ENCODE measurements at regions not wholly inside any gene's neighbourhood (a gene's known extent, or its start where the extent isn't known, plus 50 kb on each side); places are given as distances from the start of the nearest gene placed in this dataset.

DNA sequence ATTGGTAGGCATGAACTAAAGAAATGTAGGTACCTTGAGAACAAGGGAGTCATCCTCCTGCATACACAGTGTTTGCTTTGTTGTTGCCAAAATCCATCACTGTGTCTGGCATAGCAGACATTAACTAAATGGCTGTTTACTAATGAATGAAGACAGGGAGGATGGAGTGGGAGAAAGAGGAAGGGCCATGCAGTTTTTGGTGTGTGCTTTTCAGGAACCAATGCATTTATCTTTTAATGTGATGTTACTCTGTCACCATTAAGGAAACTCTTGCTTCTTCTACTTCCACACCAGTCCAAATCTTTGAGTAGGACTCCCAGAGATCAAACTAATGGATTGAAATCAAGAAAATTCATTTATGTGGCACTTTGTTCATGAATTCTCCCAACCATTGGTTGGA, 55.6 kb upstream of the DUSP10 start:
- no peak for DNase-seq

DNA sequence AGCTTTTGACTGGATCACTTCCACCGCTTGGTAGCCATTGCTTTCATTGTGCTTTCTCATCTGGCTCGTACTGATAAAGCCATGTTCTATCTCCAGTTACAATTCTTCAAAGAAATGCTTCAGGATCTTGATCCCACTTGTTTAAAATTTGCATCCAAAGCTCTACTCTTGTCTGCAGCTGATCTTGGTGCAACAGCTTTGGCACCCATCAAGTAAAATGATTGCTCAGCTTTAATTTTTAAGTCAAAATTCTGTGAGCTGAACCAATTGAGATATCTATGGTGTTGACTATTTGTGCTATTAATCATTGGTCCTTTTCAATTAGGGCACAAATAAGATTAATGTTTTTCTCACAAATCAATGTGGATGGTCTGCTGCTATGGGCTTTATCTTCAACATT, 54.8 kb upstream of the DUSP10 start:
- no peak for DNase-seq

DNA sequence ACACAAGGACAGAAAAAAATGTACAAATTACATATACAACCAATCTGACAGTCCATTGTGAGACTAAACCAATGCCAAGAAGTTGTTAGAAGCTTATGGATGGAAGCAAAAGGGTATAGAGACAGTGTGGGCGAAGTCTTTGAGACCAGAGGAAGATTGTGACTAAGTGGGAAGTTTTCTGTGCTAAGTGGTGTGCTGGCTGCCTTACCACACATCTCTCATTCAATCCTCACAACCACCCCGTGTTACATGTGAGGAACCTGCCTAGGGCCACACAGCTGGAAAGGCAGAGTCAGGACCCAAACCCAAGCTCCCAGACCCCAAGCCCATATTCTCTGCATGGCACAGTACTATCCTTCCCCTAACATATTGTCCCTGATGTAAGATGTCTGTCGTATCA, 53.5 kb upstream of the DUSP10 start:
- no peak for DNase-seq

DNA sequence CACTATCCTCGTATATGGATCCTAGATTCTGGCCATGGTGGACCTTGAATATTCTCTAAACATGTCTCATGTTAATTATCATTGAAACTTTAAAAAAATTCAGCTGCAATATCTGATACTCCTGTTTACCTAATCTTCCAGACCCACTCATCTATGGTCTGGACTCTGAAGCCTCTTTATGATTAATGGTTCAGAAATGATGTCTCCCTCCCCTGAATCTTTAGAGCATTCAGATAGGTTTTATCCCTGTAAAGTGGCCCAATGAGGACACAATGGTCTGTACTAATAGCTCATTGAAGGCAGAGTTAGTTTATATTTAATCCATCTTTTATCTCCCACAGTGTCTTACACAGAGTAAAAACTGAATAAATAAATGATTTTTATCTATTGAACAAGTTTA, 53.0 kb upstream of the DUSP10 start:
- no peak for DNase-seq

DNA sequence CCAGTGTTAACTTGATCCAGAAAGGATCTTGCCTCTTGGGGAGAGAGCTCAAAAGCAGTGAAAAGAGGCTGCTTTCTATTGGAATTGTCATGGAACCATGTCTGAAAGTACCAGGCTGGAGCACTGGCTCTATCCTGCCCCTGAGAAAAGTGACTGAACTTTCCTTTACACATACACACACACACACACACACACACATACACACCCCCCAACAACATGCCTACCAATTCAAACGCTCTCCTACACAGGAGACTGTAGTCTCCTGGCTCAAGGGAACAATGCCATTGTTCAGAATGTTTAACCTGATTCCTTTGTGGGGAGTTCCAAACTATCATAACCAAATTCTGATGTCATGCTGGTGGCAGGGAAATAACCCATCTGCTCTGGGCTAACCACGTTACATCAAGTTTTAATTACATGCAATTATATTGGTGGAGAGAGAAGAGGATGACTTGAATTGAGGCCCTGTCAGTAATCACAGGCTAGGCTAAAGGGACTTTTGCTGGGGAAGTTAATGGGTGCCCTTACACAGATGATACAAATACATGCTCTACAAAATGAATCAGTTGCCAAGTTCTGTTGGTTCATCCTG, 52.3 kb upstream of the DUSP10 start:
- DNase-seq = no peak

DNA sequence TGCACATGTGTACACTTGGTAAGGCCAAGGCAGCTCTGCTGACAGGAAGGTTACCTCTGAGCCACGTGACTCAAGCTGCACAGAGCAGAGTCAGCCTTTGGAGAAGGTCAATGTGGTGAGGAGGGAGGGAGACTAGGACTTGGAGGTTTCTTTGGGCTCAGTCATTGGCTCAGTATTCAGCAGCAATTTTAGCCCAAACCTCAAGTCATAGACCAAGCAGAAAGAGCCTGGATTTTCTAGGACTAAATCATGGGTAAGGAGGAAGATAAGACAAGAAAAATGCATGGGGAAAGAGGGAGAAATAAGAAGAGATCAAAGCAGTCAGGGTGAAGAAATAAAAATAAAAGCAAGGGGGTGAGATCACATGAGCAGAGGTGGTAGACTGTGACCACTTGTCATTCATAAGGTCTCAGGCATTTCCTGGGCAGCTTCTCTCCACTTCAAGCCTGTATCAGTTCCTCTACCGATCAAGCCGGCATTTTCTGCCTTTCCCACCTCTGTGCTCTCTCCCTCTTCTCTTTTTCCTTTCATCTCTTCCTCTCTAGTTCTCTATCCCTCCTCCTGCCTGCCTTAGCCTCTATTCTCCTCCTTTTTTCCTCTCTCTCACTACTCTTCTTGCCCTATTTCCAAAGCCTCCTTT, 51.7 kb upstream of the DUSP10 start:
- no peak for DNase-seq

DNA sequence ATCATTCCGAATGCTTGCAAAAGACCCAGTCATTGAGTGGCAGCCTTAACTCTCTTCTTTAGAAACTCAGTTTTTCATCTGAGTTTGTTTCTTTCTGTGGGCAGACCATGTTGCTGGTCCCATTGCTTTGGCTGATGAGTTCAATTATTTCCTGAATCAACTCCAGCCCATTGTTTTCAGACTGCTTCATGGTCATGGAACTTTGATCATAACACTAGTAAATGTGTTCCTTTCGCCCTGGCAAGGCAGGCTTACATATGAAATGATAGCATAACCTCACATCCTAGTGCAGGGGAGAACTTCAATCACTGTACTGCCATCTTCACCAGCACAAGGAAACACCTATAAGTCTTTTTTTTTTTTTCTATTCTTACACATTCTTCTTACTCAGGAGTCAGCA, 50.0 kb upstream of the DUSP10 start:
- no peak for DNase-seq
